PC-3 (cell line): ENCODE measurements at regions not wholly inside any gene's neighbourhood (a gene's known extent, or its start where the extent isn't known, plus 50 kb on each side); places are given as distances from the start of the nearest gene placed in this dataset.

Source experiments
- CTCF ChIP-seq: fragments of 300-600 bp; sonication (generic); conservative IDR thresholded peaks from 2 replicates; pipeline ENCODE4 v1.5.1; 2017; ENCODE audit warnings: antibody characterized with exemption, low read depth, mild to moderate bottlenecking, low read length
- EZH2 ChIP-seq: fragments of 300-600 bp; sonication (generic); IDR thresholded peaks from one replicate; pipeline ENCODE4 v1.6.1; 2017; ENCODE audit warnings: antibody characterized with exemption, mild to moderate bottlenecking, low read length; ENCODE audit not compliant: unreplicated experiment

GRCh38 chr18:14943967-14944636 is 196.1 kb downstream of the ANKRD30B start:
- TF ChIP-seq CTCF (no peak), EZH2 (no peak)
